Keratinocyte (primary cell): ENCODE measurements at regions not wholly inside any gene's neighbourhood (a gene's known extent, or its start where the extent isn't known, plus 50 kb on each side); places are given as distances from the start of the nearest gene placed in this dataset.

Source experiments
- DNase-seq: peaks from one replicate; pipeline ENCODE4 v3.0.0-alpha.2; 2011; ENCODE audit warnings: low read depth, missing footprints, low spot score
- FAIRE-seq: peaks from 2 replicates; lab custom pipeline; 2011; peaks lifted over from hg19 to GRCh38; lab: Jason Lieb, UNC
- H2AFZ ChIP-seq: 2 replicates; pipeline ENCODE4 v1.6.0; 2012; ENCODE audit warnings: low read length, control low read depth, inconsistent platforms; ENCODE audit not compliant: control insufficient read depth
- H3K27ac ChIP-seq: 2 replicates; pipeline ENCODE4 v1.5.1; 2011; ENCODE audit warnings: low read length; ENCODE audit not compliant: control insufficient read depth, insufficient read depth
- H3K27me3 ChIP-seq: 3 replicates; pipeline ENCODE4 v1.6.0; 2011; ENCODE audit warnings: low read length; ENCODE audit not compliant: control insufficient read depth, insufficient read depth; ENCODE audit errors: extremely low read depth
- H3K36me3 ChIP-seq, 2 experiments: 2 replicates in 1 of 2; 3 replicates in 1 of 2; pipeline ENCODE4 v1.5.1; 2011; ENCODE audit warnings: low read length in 2 of 2, mild to moderate bottlenecking in 1 of 2; ENCODE audit not compliant: control insufficient read depth in 2 of 2, insufficient read depth in 2 of 2; ENCODE audit errors: extremely low read depth in 1 of 2
- H3K4me1 ChIP-seq: 3 replicates; pipeline ENCODE4 v1.5.1; 2011; ENCODE audit warnings: low read length; ENCODE audit not compliant: control insufficient read depth, insufficient read depth; ENCODE audit errors: extremely low read depth
- H3K4me2 ChIP-seq: 3 replicates; pipeline ENCODE4 v1.6.0; 2011; ENCODE audit warnings: low read depth, low read length; ENCODE audit not compliant: control insufficient read depth, insufficient read depth; ENCODE audit errors: extremely low read depth
- H3K4me3 ChIP-seq, 3 experiments: fragments of 200-600 bp in 1 of 3; sonication (generic) in 1 of 3; 2 replicates in 2 of 3; 3 replicates in 1 of 3; pipeline ENCODE4 v1.5.1; 2011 to 2016; ENCODE audit warnings: low read length in 3 of 3, mild to moderate bottlenecking in 3 of 3, control low read depth in 2 of 3, inconsistent platforms in 1 of 3, low read depth in 1 of 3, mixed read lengths in 1 of 3, mixed run types in 1 of 3, moderate library complexity in 1 of 3; ENCODE audit not compliant: control insufficient read depth in 2 of 3, insufficient read depth in 2 of 3; ENCODE audit errors: extremely low read depth in 1 of 3
- H3K79me2 ChIP-seq: 2 replicates; pipeline ENCODE4 v1.6.0; 2012; ENCODE audit warnings: low read length; ENCODE audit not compliant: control insufficient read depth, insufficient read depth
- H3K9ac ChIP-seq: 3 replicates; pipeline ENCODE4 v1.6.0; 2011; ENCODE audit warnings: low read length; ENCODE audit not compliant: control insufficient read depth, insufficient read depth; ENCODE audit errors: extremely low read depth
- H3K9me1 ChIP-seq: 3 replicates; pipeline ENCODE4 v1.6.0; 2011; ENCODE audit warnings: low read length; ENCODE audit not compliant: control insufficient read depth, insufficient read depth; ENCODE audit errors: extremely low read depth
- H3K9me3 ChIP-seq: 2 replicates; pipeline ENCODE4 v1.5.1; 2012; ENCODE audit warnings: low read depth, low read length; ENCODE audit not compliant: control insufficient read depth
- H4K20me1 ChIP-seq: 3 replicates; pipeline ENCODE4 v1.6.0; 2011; ENCODE audit warnings: low read length; ENCODE audit not compliant: control insufficient read depth, insufficient read depth; ENCODE audit errors: extremely low read depth
- CTCF ChIP-seq, 3 experiments: IDR thresholded peaks in 1 of 3; conservative IDR thresholded peaks in 1 of 3; optimal IDR thresholded peaks in 1 of 3; 2 replicates in 2 of 3; 3 replicates in 1 of 3; pipeline versions ENCODE3 to v1.5.1; 2011; ENCODE audit warnings: low read length in 3 of 3, mild to moderate bottlenecking in 3 of 3, moderate library complexity in 2 of 3, control low read depth in 1 of 3, inconsistent platforms in 1 of 3; ENCODE audit not compliant: insufficient read depth in 2 of 3; ENCODE audit errors: extremely low read depth in 1 of 3
- EZH2 ChIP-seq: IDR thresholded peaks from one replicate; pipeline ENCODE4 v1.6.1; 2012; ENCODE audit warnings: inconsistent platforms, mild to moderate bottlenecking, low read length, moderate library complexity
- dilution Hi-C: fragments of 300-500 bp; cut with MboI; formaldehyde crosslinking; loops from one replicate; pipeline ENCODE4 v1.7.0; 2020; ENCODE audit warnings: low sequenced_read_pairs; ENCODE audit not compliant: extremely low pct_ligation_motif_present

DNA sequence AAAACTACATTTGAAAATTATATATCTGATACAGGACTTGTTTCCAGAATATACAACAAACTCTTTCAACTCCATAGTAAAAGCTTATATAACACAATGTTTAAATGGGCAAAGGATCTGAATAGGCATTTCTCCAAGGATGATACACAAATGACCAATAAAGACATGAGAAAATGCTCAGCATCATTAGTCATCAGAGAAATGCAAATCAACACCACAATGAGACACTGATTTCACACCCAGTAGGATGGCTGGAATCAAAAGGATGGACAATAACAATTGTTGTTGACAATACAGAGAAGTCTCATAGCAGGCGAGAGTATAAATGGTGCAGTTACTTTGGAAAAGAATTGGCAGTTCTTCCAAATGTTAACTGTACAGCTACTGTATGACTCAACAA lies 394.9 kb downstream of the BCL11B start:
- Histone ChIP-seq H3K27me3 (no peaks in the 10 kb centered on the region), H3K79me2 (no peaks in the 10 kb centered on the region), H3K9me3 (peaks cover 7% of the 10 kb centered on the region), H3K9me1 (no peaks in the 10 kb centered on the region), H3K4me3 (no peak overlapping the region), H3K27ac (no peak overlapping the region), H3K4me2 (no peak overlapping the region), H3K9ac (no peak overlapping the region), H3K4me1 (no peaks in the 10 kb centered on the region), H2AFZ (no peak overlapping the region), H3K36me3 (no peaks in the 10 kb centered on the region), H4K20me1 (no peaks in the 10 kb centered on the region)
- no peak for TF ChIP-seq EZH2
- TF ChIP-seq CTCF (optimal IDR thresholded peaks at IDR 0.05 in 1 of 3, IDR thresholded peaks at IDR 0.05 in 1 of 3, conservative IDR thresholded peaks at IDR 0.05 in 1 of 3; ENCODE audit: extremely low read depth in 1 of 3, insufficient read depth in 2 of 3, low read length in 3 of 3): no peak
- dilution Hi-C loops: no loop called here
- DNase-seq (no peak), FAIRE-seq (peak; percentile 23)

DNA sequence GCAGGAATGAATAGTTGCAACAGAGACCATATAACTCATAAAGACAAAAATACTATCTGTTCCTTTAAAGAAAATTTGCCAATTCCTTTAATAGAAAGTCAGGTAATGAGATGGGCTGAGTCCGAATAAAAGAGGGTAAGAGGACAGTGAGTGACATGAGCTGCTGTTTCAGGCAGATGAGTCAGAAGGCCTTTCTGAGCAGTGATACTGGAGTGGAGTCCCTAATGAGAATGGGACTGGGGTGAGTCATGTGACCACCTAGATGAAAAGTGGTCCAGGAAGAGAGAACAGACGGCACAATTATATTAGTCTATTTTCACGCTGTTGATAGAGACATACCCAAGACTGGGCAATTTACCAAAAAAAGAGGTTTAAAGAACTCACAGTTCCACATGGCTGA lies 393.7 kb downstream of the BCL11B start:
- Histone ChIP-seq H3K9ac (no peak overlapping the region), H4K20me1 (no peaks in the 10 kb centered on the region), H3K4me1 (no peaks in the 10 kb centered on the region), H3K9me3 (peaks cover 8% of the 10 kb centered on the region), H3K4me2 (no peak overlapping the region), H3K27me3 (no peaks in the 10 kb centered on the region), H2AFZ (no peak overlapping the region), H3K79me2 (no peaks in the 10 kb centered on the region), H3K36me3 (no peaks in the 10 kb centered on the region), H3K9me1 (no peaks in the 10 kb centered on the region), H3K27ac (no peak overlapping the region), H3K4me3 (no peak overlapping the region)
- DNase-seq (no peak), FAIRE-seq (no peak)
- TF ChIP-seq CTCF (optimal IDR thresholded peaks at IDR 0.05 in 1 of 3, IDR thresholded peaks at IDR 0.05 in 1 of 3, conservative IDR thresholded peaks at IDR 0.05 in 1 of 3; ENCODE audit: extremely low read depth in 1 of 3, insufficient read depth in 2 of 3, low read length in 3 of 3) (no peak), EZH2 (no peak)
- dilution Hi-C loops: no loop called here
